HG03439 (cell line): ENCODE measurements at regions not wholly inside any gene's neighbourhood (a gene's known extent, or its start where the extent isn't known, plus 50 kb on each side); places are given as distances from the start of the nearest gene placed in this dataset.
"Not testable (repeated sequence)": the region's sequence is repeated elsewhere in the genome, so short reads cannot be mapped to it uniquely, and the experiment has no call there.

Experiments used
- ATAC-seq: cut with Tn5 transposase; IDR thresholded peaks from one replicate; pipeline ENCODE4 v1.9.1; 2021; ENCODE audit warnings: mild to moderate bottlenecking, moderate library complexity; ENCODE audit not compliant: unreplicated experiment

GRCh38 chr5:152686931-152687330, 281.9 kb upstream of the NMUR2 start:
- no peak for ATAC-seq

- ATAC-seq, result no peak
Measured at GRCh38 chr5:152688561-152689249, 283.6 kb upstream of the NMUR2 start.

GRCh38 chr5:152689250-152689711, 284.2 kb upstream of the NMUR2 start:
- no peak for ATAC-seq

GRCh38 chr5:152694231-152694630, 289.2 kb upstream of the NMUR2 start:
- no peak for ATAC-seq

- ATAC-seq, result no peak
Measured at GRCh38 chr5:152701305-152701949, 296.3 kb upstream of the NMUR2 start.

GRCh38 chr5:152704286-152704685, 299.2 kb upstream of the NMUR2 start:
- ATAC-seq, result no peak

- ATAC-seq, result no peak
Measured at GRCh38 chr5:152711801-152712388, 306.8 kb upstream of the NMUR2 start.

- ATAC-seq, result no peak
Measured at GRCh38 chr5:152717393-152717792, 312.3 kb upstream of the NMUR2 start.

- ATAC-seq, result no peak
Measured at GRCh38 chr5:152723482-152723881, 318.4 kb upstream of the NMUR2 start.

- no peak for ATAC-seq
Measured at GRCh38 chr5:152730176-152730575, 325.1 kb upstream of the NMUR2 start.

GRCh38 chr5:152736906-152737305, 331.8 kb upstream of the NMUR2 start:
- no peak for ATAC-seq

GRCh38 chr5:152739916-152740315, 334.8 kb upstream of the NMUR2 start:
- ATAC-seq, result no peak

- not testable (repeated sequence) for ATAC-seq
Measured at GRCh38 chr5:152741126-152741525, 336.0 kb upstream of the NMUR2 start.

- not testable (repeated sequence) for ATAC-seq
Measured at GRCh38 chr5:152787709-152788217, 382.7 kb upstream of the NMUR2 start.

- ATAC-seq, result no peak
Measured at GRCh38 chr5:152801886-152802285, 396.8 kb upstream of the NMUR2 start.

- ATAC-seq, result no peak
Measured at GRCh38 chr5:152804179-152804578, 399.1 kb upstream of the NMUR2 start.

- ATAC-seq, result no peak
Measured at GRCh38 chr5:152811988-152812387, 406.9 kb upstream of the NMUR2 start.

- no peak for ATAC-seq
Measured at GRCh38 chr5:152813526-152813925, 408.4 kb upstream of the NMUR2 start.

- no peak for ATAC-seq
Measured at GRCh38 chr5:152819891-152820290, 414.8 kb upstream of the NMUR2 start.

GRCh38 chr5:152824316-152824715, 419.2 kb upstream of the NMUR2 start:
- no peak for ATAC-seq

- ATAC-seq, result no peak
Measured at GRCh38 chr5:152838241-152838786, 433.2 kb upstream of the NMUR2 start.

GRCh38 chr5:152844713-152845112, 439.6 kb upstream of the NMUR2 start:
- ATAC-seq, result no peak
